GM21381 (cell line): ENCODE measurements at regions not wholly inside any gene's neighbourhood (a gene's known extent, or its start where the extent isn't known, plus 50 kb on each side); places are given as distances from the start of the nearest gene placed in this dataset.

Experiments
- ATAC-seq: cut with Tn5 transposase; IDR thresholded peaks from one replicate; pipeline ENCODE4 v1.9.1; 2021; ENCODE audit warnings: mild to moderate bottlenecking, moderate library complexity; ENCODE audit not compliant: unreplicated experiment

GRCh38 chr12:38547586-38547985 lies 231.0 kb downstream of the ALG10B start:
- ATAC-seq, result no peak

DNA sequence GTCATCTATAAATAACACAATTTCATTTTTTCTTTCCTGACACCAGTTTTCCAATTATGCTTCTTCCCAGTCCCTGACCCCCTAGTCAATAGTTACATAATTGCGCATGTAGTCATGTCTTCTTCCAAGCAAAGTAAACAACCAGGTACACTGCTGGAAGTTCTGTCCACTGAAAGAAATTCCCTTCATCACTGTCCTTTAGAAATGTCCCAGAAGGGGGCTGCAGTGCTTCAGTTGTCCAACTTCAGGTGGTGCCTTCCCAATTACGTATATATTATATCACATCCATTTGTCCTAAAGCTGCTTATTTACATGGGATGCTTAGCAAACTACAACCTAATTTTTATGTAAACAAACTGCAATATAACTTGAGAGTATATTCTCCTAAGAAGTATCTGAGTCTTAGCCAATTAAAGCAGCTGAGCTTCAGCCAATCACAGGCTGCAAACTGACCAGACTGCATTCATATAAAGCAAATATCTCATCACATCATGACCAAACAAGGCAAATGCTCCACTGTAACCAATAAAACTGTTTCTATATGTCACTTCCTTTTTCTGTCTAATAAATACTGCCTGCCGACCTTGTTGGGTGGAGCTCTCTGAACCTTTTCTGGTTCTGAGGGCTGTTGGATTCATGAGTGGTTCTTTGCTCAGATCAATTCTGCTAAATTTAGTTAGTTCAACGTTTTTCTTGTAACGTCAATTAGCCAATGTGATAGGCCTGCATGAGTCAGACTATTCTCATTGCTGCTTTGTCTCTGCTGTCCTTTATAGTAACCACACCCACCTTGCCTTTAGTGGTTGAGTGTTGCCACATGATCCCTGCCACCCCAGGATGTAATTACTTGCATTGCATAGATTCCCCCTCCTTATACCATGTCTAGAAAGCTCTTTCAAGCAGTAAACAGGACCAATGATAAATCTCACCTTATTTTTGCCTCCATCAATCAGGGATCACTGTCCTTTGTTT lies 239.3 kb downstream of the ALG10B start:
- ATAC-seq, result no peak

- ATAC-seq, result no peak
Observed at GRCh38 chr12:38556647-38557046, 240.1 kb downstream of the ALG10B start.

DNA sequence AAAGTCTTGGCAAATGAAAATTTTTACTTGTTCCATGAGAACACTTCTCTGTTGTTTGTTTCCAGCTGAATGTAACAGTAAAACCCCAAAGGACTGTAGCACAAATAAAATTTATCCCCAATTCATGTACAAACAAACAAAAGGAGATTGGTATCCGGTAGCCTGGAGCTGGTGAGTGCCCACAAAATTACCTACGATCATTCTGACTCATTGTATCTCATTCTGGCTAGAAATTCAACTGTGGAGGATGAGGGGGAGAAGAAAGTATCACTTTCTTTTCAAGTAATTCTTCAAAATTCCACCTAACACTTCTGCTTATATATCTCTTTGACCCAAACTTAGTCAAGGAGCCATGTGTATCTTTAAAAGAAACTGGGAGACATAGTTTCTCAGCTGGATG lies 268.5 kb downstream of the ALG10B start:
- ATAC-seq, result no peak

- ATAC-seq, result no peak
Observed at GRCh38 chr12:38586789-38587188, 270.2 kb downstream of the ALG10B start.

GRCh38 chr12:38587594-38587993 lies 271.0 kb downstream of the ALG10B start:
- ATAC-seq, result no peak

DNA sequence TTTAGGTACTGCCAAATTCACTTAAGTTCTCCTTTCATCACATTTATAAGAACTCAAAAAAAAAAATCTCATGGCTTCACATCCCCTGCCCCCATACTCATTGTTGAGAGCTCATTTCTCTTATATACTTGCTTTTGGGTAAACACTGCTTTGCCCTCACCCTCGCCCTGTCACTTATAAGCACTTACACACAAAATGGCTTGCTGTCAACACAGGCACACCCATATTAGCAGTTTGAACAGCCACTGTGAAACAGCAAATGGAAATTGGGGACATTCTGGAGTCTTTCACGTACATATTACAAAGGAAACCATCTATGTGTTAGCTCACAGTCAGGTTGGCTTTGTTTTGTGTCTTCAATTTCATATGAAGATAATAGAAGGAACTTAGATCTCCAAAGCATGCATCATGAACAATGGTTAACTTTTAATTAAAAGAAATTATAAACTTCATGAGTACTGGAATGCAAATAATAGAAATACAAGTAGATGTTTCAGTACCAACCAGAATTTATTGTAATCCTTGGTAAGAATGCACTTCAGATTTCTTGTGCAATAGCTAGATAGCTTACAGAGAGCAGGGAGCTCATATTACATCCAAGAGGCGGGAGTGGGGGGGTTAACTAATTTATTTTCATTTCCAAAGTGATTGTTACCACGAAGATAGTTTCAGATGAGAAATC lies 272.2 kb downstream of the ALG10B start:
- ATAC-seq, result no peak

GRCh38 chr12:38589306-38589632 lies 272.7 kb downstream of the ALG10B start:
- no peak for ATAC-seq

DNA sequence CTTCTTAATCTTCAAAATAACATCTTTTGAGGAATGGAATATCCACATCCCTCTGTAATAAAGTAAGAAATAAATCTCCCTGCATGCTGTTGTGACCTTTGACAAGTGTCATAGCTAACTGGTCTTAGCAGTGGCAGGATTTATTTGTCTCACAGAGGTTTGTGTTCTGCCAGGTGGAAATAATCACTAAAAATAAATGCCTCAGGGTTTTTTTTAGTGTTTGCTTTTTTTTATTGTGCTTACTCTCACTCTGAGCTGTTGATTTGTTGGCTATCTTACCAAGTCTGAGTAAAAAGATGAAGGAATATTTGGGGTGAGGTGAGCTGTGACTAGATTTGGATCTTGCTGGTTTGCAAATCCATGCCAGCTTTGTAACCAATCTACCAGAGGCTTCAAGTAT lies 285.4 kb downstream of the ALG10B start:
- ATAC-seq, result no peak
